Urinary bladder (tissue), 3 donors: ENCODE measurements at regions not wholly inside any gene's neighbourhood (a gene's known extent, or its start where the extent isn't known, plus 50 kb on each side); places are given as distances from the start of the nearest gene placed in this dataset.

Experiments used
- DNase-seq: peaks from one replicate; pipeline ENCODE4 v3.0.0-alpha.2; 2015; ENCODE audit errors: extremely low spot score
- H3K27ac ChIP-seq: one replicate; pipeline ENCODE4 v1.5.1; 2013; ENCODE audit warnings: low read depth, mild to moderate bottlenecking, moderate library complexity
- H3K36me3 ChIP-seq: one replicate; pipeline ENCODE4 v1.6.1; 2013; ENCODE audit warnings: mild to moderate bottlenecking, moderate library complexity; ENCODE audit not compliant: insufficient read depth
- H3K4me1 ChIP-seq: one replicate; pipeline ENCODE4 v1.6.1; 2013; ENCODE audit warnings: mild to moderate bottlenecking, moderate library complexity; ENCODE audit not compliant: insufficient read depth
- H3K4me3 ChIP-seq: one replicate; pipeline ENCODE4 v1.5.1; 2013; ENCODE audit warnings: low read depth, low read length
- WGBS: extraction: QIAGEN DNeasy Blood & Tissue Kit; methylation state at CpG from one replicate; pipeline ENCODE4 v1.1.7; 2013; 5-methylcytosine and 5-hydroxymethylcytosine counted together
- donor health status: healthy with polysubstance abuse.
- donor health status: healthy.

DNA sequence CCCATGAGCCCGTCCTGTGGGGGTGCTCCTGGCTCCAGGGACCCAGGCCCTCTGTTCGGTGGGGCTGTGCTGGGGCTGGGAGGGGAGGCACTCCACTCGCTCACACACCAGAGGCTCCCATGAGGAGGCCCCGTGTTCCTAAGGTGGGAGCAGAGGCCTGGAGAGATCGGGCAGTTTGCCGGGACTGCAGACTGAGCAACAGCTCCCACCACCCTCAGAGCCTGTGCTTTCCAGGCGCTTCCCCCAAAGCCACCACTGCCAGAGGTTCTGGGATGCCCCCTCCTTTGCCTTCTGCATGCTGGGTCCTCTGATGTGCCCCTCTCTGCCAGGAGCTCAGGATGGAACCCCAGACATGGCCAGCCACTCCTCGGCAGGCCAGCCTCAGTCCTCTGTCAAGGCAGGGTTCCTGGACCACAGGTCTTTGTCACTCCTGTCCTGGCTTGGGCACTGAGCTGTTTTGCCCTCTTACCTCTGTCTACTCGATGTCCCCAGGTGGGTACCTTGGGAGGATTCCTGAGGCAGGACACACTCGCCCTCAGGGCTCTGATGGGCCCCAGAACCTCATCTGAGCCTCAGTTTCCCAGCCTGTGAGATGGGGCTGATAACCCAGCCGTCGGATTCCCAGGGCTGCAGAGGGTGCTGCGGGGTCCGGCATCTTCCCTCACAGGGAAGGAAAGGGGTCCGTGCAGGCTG, 80.8 kb downstream of the TSPAN17 start:
- H3K4me3 ChIP-seq = no peak overlapping the region
- H3K4me1 ChIP-seq = no peaks in the 10 kb centered on the region
- no peak overlapping the region for H3K27ac ChIP-seq
- 79% methylated on average over 15 of the region's 15 CpGs for WGBS
- no peak for DNase-seq
- H3K36me3 ChIP-seq = no peaks in the 10 kb centered on the region

- 63% methylated on average over 11 of the region's 11 CpGs for whole genome bisulfite sequencing
- H3K4me1 ChIP-seq = no peaks in the 10 kb centered on the region
- no peak overlapping the region for H3K4me3 ChIP-seq
- no peak for DNase-seq
- H3K27ac ChIP-seq = no peak overlapping the region
- H3K36me3 ChIP-seq = no peaks in the 10 kb centered on the region
Observed at GRCh38 chr5:176728831-176729251, 81.5 kb upstream of the UNC5A start.

DNA sequence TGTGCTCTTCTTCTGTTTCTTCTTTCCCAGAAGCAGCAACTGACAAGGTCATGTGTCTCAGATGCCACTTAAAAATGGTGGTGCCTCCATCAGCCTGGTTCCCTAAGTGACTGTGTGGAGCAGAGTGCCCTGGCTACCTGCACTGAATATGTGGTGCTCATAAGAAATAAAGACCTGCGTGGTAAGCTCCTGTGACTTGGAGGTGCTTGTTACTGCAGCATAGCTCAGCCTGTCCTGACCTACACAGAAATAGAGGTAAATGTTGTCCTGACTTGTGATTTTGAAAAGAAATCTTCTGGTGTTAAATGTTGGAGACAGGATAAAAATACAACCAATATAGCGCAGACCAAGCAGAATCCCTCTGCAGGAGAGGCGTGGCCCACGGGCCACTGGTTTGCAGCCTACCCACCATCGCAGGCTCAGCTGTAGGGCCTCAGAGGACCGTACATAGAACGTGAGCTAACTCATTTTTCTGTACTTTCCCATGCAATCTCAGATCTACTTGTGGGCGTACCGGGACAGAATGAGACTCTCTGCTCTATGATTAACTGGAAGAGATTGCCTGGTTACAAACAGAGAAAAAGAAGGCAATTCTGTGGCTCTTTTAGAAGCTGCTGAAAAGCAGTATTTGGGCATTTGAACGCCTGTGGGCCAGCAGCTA, 79.4 kb upstream of the UNC5A start:
- no peak overlapping the region for H3K4me3 ChIP-seq
- no peaks in the 10 kb centered on the region for H3K36me3 ChIP-seq
- no peaks in the 10 kb centered on the region for H3K4me1 ChIP-seq
- DNase-seq = no peak
- WGBS = 91% methylated on average over 10 of the region's 10 CpGs
- H3K27ac ChIP-seq = no peak overlapping the region

GRCh38 chr5:176731506-176732160, 78.7 kb upstream of the UNC5A start:
- H3K36me3 ChIP-seq = no peaks in the 10 kb centered on the region
- no peaks in the 10 kb centered on the region for H3K4me1 ChIP-seq
- no peak overlapping the region for H3K27ac ChIP-seq
- WGBS = 50% methylated on average over 7 of the region's 7 CpGs
- DNase-seq = no peak
- no peak overlapping the region for H3K4me3 ChIP-seq

- Histone ChIP-seq H3K4me1 (no peaks in the 10 kb centered on the region), H3K27ac (no peak overlapping the region), H3K36me3 (no peaks in the 10 kb centered on the region), H3K4me3 (no peak overlapping the region)
- WGBS = 77% methylated on average over 13 of the region's 13 CpGs
- DNase-seq = no peak
Observed at GRCh38 chr5:176732306-176732705, 78.1 kb upstream of the UNC5A start.

DNA sequence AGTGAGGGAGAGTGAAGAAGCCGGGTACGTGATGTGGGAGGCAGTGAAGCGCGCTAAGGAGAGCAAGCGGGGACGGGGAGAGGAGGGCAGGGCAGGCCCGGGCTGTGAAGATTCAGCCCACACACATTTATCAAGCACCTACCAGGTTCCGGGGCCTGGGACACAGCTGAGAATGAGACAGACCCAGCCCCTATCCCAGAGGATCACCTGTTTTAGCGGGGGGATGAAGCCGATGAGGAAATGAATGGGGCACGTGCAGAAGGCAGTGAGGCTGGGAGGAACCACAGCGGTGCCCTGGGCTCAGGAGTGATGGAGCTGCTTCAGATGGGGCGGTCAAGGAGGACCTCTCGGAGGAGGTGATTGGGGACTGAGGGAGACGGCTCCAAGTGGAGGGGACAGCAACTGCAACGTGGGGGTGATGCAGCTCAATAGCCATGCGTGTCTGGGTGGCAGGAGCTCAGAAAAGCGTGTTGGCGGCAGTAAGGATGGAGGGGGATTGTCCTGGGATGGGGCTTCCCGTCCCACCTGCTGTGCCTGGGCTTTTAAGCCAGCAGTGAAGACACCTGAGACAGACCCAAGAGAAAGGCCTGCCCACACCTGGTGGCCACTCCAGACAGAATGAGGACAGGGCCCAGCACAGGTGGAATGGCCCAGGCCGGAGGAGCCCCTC, 77.5 kb upstream of the UNC5A start:
- Histone ChIP-seq H3K36me3 (no peaks in the 10 kb centered on the region), H3K4me3 (no peak overlapping the region), H3K27ac (no peak overlapping the region), H3K4me1 (no peaks in the 10 kb centered on the region)
- WGBS = 72% methylated on average over 21 of the region's 21 CpGs
- no peak for DNase-seq

DNA sequence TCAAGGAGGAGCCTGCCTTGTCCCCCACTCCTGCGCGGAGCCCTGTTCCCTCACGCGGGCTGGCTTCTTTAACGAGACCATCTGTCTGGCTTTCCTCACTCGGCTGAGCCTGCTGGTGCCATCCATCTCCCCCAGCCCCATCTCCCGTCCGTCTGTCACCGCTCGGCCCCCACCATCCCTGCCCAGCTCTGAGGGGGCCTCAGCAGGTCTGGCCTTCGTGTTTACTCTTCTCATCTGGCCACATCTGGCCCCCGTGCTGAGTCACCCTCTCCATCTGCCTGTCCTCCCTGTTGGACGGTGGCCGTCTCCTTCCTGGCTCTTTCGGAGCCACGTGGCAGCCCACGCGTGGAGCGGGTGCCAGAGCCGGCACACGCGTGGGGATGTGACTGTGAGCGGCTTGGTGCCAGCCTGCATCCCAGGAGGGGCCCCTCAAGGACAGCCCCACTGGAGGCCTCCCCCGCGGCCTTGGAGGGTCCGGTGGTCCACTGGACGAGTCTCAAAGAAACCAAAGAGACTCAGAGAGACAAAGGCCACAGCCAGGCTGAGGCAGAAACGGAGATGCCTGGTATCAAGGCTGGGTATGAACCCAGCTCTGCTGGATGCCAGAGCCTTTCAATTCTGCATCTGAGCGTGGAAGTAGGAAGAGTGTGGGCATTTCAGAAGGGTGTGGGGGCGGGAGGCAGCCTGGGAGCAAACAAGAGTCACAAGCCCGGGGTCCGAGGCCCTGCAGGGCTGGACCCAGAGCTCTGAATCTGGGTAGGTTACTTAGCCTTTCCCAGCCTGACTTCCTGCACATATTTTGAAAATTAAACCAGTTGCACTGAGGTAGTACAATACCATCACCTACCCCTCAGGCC, 76.7 kb upstream of the UNC5A start:
- WGBS = 50% methylated on average over 32 of the region's 32 CpGs
- Histone ChIP-seq H3K4me1 (no peaks in the 10 kb centered on the region), H3K4me3 (no peak overlapping the region), H3K27ac (no peak overlapping the region), H3K36me3 (no peaks in the 10 kb centered on the region)
- no peak for DNase-seq

- 87% methylated on average over 12 of the region's 12 CpGs for WGBS
- H3K4me3 ChIP-seq = no peak overlapping the region
- H3K4me1 ChIP-seq = no peaks in the 10 kb centered on the region
- DNase-seq = no peak
- no peaks in the 10 kb centered on the region for H3K36me3 ChIP-seq
- no peak overlapping the region for H3K27ac ChIP-seq
Observed at GRCh38 chr5:176734756-176735342, 75.5 kb upstream of the UNC5A start.

GRCh38 chr5:176735383-176736265, 74.7 kb upstream of the UNC5A start:
- DNase-seq = no peak
- no peaks in the 10 kb centered on the region for H3K36me3 ChIP-seq
- H3K27ac ChIP-seq = no peak overlapping the region
- WGBS = 79% methylated on average over 16 of the region's 16 CpGs
- no peaks in the 10 kb centered on the region for H3K4me1 ChIP-seq
- no peak overlapping the region for H3K4me3 ChIP-seq

- DNase-seq = no peak
- Histone ChIP-seq H3K36me3 (no peaks in the 10 kb centered on the region), H3K27ac (no peak overlapping the region), H3K4me3 (no peak overlapping the region), H3K4me1 (no peaks in the 10 kb centered on the region)
- WGBS = 51% methylated on average over 10 of the region's 10 CpGs
Observed at GRCh38 chr5:176736301-176736930, 73.9 kb upstream of the UNC5A start.

DNA sequence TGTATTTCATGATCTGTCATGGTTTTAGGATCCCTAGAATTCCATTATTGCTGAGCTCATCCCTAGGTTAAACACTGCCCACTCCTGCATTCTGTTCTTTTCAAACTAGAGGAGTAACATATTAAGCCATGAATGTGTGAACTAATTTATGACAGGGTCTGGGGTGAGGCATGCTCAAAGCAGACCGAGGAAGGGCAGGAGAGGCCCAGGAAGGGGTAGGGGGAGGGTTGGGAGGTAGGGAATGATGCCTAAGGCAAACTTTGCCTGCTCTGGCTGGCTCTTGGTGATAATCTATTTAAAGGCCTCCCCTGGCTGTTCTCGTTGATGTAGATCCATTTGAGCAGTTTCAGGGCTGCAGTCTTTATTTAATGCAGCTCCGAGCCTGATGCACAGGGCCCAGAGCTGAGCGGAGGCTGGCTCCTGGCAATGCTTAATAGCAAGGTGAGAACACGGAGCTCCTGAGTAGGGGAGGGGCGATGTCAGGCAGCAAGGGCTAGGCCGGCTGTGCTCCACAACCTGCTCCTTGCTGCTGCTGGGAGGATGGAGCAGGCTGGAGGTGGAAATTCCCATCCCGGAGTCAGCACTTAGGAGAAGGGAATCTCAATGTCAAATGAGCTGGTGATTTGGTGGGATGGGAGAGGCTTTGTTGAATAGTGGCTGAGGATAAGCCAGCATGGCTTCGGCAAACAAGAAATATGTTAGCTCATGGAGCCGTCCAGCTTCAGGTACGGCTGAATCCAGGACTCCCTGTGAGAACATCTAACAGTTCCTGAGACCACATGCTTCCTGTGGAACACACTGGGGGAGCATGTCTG, 73.2 kb upstream of the UNC5A start:
- 58% methylated on average over 11 of the region's 11 CpGs for WGBS
- Histone ChIP-seq H3K27ac (no peak overlapping the region), H3K36me3 (no peaks in the 10 kb centered on the region), H3K4me1 (no peaks in the 10 kb centered on the region), H3K4me3 (no peak overlapping the region)
- no peak for DNase-seq
